Mesothelial cell of epicardium (in vitro differentiated cells): ENCODE measurements at regions not wholly inside any gene's neighbourhood (a gene's known extent, or its start where the extent isn't known, plus 50 kb on each side); places are given as distances from the start of the nearest gene placed in this dataset.

ENCODE experiments used
- DNase-seq, 2 experiments: peaks; one replicate each; pipeline ENCODE4 v3.0.0; 2021; ENCODE audit warnings: low spot score in 2 of 2; ENCODE audit not compliant: unreplicated experiment in 2 of 2
- H3K27ac Mint-ChIP-seq: 2 replicates; pipeline ENCODE4 v1.8.0; 2021; ENCODE audit warnings: mixed read lengths
- H3K27me3 Mint-ChIP-seq: 2 replicates; pipeline ENCODE4 v1.8.0; 2021; ENCODE audit warnings: low read depth, mixed read lengths
- H3K36me3 Mint-ChIP-seq: 2 replicates; pipeline ENCODE4 v1.8.0; 2021; ENCODE audit warnings: mixed read lengths
- H3K4me1 Mint-ChIP-seq: 2 replicates; pipeline ENCODE4 v1.8.0; 2021; ENCODE audit warnings: mixed read lengths
- H3K4me3 Mint-ChIP-seq: 2 replicates; pipeline ENCODE4 v1.8.0; 2021; ENCODE audit warnings: mild to moderate bottlenecking, moderate library complexity, mixed read lengths
- H3K9me3 Mint-ChIP-seq: 2 replicates; pipeline ENCODE4 v1.8.0; 2021; ENCODE audit warnings: mixed read lengths
- TF ChIP-seq, protein P1 (sequence below): fragments of 200-600 bp; sonication (generic); IDR thresholded peaks from one replicate; pipeline ENCODE4 v1.5.0; 2021; ENCODE audit warnings: antibody characterized with exemption; ENCODE audit not compliant: unreplicated experiment

DNA sequence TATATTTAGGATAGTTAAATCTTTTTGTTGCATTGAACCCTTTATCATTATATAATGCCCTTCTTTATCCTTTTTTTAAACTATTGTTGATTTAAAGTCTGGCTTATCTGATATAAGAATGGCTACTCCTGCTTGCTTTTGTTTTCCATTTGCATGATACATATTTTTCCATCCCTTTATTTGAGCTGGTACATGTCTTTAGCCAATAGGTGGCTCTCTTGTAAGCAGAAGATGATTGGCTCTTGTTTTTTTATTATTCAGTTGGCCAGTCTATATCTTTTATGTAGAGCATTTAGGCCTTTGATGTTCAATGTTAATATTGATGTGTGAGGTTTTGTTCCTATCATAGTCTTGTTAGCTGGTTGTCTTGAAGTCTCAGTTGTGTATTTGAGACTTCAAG, 99.5 kb upstream of the MCTP2 start:
- Mint-ChIP-seq H3K27ac (no peak overlapping the region), H3K4me3 (no peak overlapping the region), H3K27me3 (peaks cover 61% of the 10 kb centered on the region), H3K36me3 (no peaks in the 10 kb centered on the region), H3K4me1 (no peaks in the 10 kb centered on the region), H3K9me3 (peaks cover 12% of the 10 kb centered on the region)
- TF ChIP-seq, protein P1, sequence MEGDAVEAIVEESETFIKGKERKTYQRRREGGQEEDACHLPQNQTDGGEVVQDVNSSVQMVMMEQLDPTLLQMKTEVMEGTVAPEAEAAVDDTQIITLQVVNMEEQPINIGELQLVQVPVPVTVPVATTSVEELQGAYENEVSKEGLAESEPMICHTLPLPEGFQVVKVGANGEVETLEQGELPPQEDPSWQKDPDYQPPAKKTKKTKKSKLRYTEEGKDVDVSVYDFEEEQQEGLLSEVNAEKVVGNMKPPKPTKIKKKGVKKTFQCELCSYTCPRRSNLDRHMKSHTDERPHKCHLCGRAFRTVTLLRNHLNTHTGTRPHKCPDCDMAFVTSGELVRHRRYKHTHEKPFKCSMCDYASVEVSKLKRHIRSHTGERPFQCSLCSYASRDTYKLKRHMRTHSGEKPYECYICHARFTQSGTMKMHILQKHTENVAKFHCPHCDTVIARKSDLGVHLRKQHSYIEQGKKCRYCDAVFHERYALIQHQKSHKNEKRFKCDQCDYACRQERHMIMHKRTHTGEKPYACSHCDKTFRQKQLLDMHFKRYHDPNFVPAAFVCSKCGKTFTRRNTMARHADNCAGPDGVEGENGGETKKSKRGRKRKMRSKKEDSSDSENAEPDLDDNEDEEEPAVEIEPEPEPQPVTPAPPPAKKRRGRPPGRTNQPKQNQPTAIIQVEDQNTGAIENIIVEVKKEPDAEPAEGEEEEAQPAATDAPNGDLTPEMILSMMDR = no peak
- DNase-seq = no peak

DNA sequence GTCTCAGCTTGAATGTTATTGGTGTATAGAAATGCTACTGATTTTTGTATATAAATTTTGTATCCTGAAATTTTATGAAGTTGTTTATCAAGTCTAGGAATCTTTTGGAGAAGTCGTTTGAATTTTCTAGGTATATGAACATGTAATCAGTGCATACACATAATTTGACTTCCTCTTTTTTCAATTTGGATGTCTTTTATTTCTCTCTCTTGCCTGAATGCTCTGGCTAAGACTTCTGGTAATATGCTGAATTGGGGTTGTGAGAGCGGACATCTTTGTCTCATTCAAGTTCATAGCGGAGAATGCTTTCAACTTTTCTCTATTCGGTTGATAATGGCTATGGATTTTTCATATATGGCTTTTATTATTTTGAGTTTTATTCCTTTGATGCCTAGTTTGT, 100.9 kb upstream of the MCTP2 start:
- peaks cover 12% of the 10 kb centered on the region for H3K9me3 Mint-ChIP-seq
- TF ChIP-seq, protein P1 = no peak
- no peak overlapping the region for H3K4me3 Mint-ChIP-seq
- no peak for DNase-seq
- H3K27me3 Mint-ChIP-seq = peaks cover 63% of the 10 kb centered on the region
- no peak overlapping the region for H3K27ac Mint-ChIP-seq
- H3K36me3 Mint-ChIP-seq = no peaks in the 10 kb centered on the region
- no peaks in the 10 kb centered on the region for H3K4me1 Mint-ChIP-seq

DNA sequence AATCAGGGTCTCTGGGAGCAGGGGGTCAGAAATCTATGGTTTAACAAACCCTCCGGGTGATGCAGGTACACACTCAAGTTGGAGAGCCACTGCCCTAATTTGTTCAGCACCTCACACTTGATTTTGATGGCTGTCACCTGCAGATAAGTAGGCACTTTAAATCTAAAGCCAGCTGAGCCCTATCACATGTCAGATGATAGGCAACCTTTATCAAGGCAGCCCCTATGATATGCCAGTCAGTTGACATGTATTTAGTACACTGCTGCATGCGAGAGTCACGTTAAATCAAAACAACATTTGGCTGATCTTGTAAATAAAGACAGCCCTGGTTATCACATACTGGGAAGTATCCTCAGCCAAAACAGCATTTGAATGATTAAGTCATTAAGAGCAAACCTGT, 104.4 kb upstream of the MCTP2 start:
- Mint-ChIP-seq H3K4me3 (no peak overlapping the region), H3K27me3 (peaks cover 57% of the 10 kb centered on the region), H3K9me3 (peaks cover 2% of the 10 kb centered on the region), H3K4me1 (peaks cover 5% of the 10 kb centered on the region), H3K27ac (no peak overlapping the region), H3K36me3 (no peaks in the 10 kb centered on the region)
- no peak for DNase-seq
- TF ChIP-seq, protein P1 = no peak

DNA sequence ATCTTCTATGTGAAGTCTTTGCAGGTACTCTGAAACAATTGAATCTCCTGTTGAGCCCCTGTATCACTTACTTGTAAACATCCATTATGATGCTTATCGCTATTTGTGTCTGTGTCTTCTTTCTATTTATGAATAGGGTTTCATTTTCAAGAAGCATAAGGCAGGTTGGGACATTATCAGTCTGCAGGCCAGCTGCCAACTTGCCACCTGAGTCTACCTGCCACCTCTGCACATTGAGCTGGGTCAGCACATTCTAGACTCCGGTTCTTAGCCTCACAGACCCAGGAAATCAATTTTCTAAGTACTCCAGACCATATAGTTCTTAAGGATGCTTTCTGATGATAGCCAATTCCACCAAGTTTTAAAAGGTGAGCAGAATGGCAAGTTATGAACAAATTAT, 105.7 kb upstream of the MCTP2 start:
- no peak overlapping the region for H3K4me3 Mint-ChIP-seq
- peaks cover 46% of the 10 kb centered on the region for H3K27me3 Mint-ChIP-seq
- no peaks in the 10 kb centered on the region for H3K9me3 Mint-ChIP-seq

DNA sequence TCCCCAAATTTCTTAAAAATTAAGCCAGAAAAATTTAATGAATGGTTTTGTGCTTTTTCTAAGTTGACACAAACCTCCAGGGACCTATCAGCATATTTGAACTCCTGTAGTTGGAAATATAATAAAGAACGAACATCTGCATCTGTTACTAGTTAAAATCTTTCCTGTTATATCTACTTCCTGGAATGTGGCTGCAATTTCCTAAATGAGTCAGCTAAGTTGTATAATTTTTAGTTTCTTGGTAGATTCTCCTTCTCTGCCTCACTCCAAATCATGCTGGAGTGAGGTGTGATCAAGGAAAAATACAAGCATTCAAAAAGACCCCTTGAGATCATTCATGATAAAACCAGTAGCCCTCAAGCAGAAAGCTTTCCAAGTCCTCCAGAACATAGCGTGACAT, 106.2 kb upstream of the MCTP2 start:
- TF ChIP-seq, protein P1 = no peak
- Mint-ChIP-seq H3K27me3 (peaks cover 40% of the 10 kb centered on the region), H3K9me3 (no peaks in the 10 kb centered on the region), H3K27ac (peak overlapping the region; percentile 67), H3K4me1 (peaks cover 5% of the 10 kb centered on the region), H3K4me3 (no peak overlapping the region), H3K36me3 (no peaks in the 10 kb centered on the region)
- DNase-seq = no peak

More for the DNA sequence above, 105.7 kb upstream of the MCTP2 start:
- DNase-seq = no peak
- H3K36me3 Mint-ChIP-seq = no peaks in the 10 kb centered on the region
- no peak overlapping the region for H3K27ac Mint-ChIP-seq
- H3K4me1 Mint-ChIP-seq = peaks cover 5% of the 10 kb centered on the region
- TF ChIP-seq, protein P1 = no peak

DNA sequence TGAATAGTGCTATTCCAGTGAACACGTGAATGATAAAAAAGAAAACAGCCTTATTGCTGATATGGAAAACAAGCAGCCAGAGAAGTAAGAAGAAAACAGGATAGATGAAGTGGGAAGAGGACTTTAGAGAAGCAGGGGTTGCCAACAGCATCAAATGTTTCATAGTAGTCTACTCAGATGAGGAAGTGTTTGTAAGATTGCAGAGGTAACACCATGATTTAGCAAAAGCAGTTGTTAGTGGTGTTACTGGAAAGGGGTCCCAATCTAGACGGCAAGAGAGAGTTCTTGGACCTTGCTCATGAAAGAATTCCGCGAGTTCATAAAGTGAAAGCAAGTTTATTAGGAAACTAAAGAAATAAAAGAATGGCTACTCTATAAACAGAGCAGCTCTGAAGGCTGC, 108.8 kb upstream of the MCTP2 start:
- Mint-ChIP-seq H3K27ac (no peak overlapping the region), H3K4me3 (no peak overlapping the region), H3K27me3 (peaks cover 23% of the 10 kb centered on the region), H3K4me1 (peaks cover 9% of the 10 kb centered on the region), H3K36me3 (no peaks in the 10 kb centered on the region), H3K9me3 (no peaks in the 10 kb centered on the region)
- TF ChIP-seq, protein P1 = no peak
- DNase-seq = no peak
